ENCODE measurements at regions not wholly inside any gene's neighbourhood (a gene's known extent, or its start where the extent isn't known, plus 50 kb on each side); places are given as distances from the start of the nearest gene placed in this dataset.

DNA sequence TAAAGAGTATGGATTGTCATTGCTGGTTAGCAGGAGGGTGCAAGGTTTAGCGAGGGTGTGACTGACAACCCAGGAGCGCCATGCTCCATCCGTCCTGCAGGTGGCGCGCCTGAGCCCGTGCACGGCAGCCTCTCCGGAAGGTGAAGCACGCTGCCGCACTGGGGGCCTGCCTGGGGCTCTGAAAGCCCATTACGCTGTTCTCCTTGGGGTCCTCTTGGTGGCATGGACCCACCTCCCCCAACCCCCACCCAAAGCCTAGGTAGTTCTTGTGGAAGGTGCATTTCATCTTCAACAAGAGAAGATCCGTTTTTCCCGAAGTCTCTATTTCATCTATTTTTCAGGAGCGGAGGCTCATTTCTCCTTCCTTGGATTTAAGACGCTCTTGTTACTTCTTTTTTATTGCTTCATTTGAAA lies 197.4 kb upstream of the KCNG1 start:
- ATAC-seq (no peak), DNase-seq (peak in 1 of 2 donors; percentile 31)
- no peaks in the 10 kb centered on the region for H3K4me1 ChIP-seq
- H3K9me3 ChIP-seq = no peaks in the 10 kb centered on the region
- peaks cover 0 to 44% (median 15%) of the 10 kb centered on the region in 3 donors for H3K27me3 ChIP-seq (ENCODE audit: insufficient read depth in 3 of 3, low read length in 2 of 3)
- intact Hi-C loops (cut with DNase I) = loop anchor here in 1 of 2 donors (5.0 kb wide), 1 partner anchor 87 kb away; no protein-coding TSS in a partner anchor
- WGBS, 3 donors = 23 to 28% (median 23%) methylated on average over 15 of the region's 15 CpGs
- H3K4me3 ChIP-seq = no peak overlapping the region
- no peaks in the 10 kb centered on the region for H3K36me3 ChIP-seq (ENCODE audit: insufficient read depth in 1 of 2, low read depth in 1 of 2)
- no peak overlapping the region for H3K27ac ChIP-seq
- peak; percentile 52 for TF ChIP-seq CTCF (IDR thresholded peaks at IDR 0.05)

GRCh38 chr20:51219544-51219943 lies 196.6 kb upstream of the KCNG1 start:
- intact Hi-C loops (cut with DNase I) = no loop called here
- TF ChIP-seq CTCF (IDR thresholded peaks at IDR 0.05) = no peak
- no peak for ATAC-seq
- Histone ChIP-seq H3K4me1 (no peaks in the 10 kb centered on the region), H3K36me3 (ENCODE audit: insufficient read depth in 1 of 2, low read depth in 1 of 2) (no peaks in the 10 kb centered on the region), H3K9me3 (no peaks in the 10 kb centered on the region), H3K27ac (no peak overlapping the region), H3K4me3 (no peak overlapping the region), H3K27me3 (ENCODE audit: insufficient read depth in 3 of 3, low read length in 2 of 3) (peaks cover 0 to 44% (median 15%) of the 10 kb centered on the region in 3 donors)
- DNase-seq = no peak
- whole genome bisulfite sequencing, 3 donors = 83 to 97% (median 94%) methylated on average over 1 of the region's 1 CpG

- DNase-seq = no peak
- 80 to 86% (median 81%) methylated on average over 1 of the region's 1 CpG for WGBS, 3 donors
- no peaks in the 10 kb centered on the region for H3K4me1 ChIP-seq
- no peaks in the 10 kb centered on the region for H3K36me3 ChIP-seq (ENCODE audit: insufficient read depth in 1 of 2, low read depth in 1 of 2)
- intact Hi-C loops (cut with DNase I) = no loop called here
- H3K27ac ChIP-seq = no peak overlapping the region
- H3K9me3 ChIP-seq = no peaks in the 10 kb centered on the region
- no peak overlapping the region for H3K4me3 ChIP-seq
- H3K27me3 ChIP-seq (ENCODE audit: insufficient read depth in 3 of 3, low read length in 2 of 3) = peaks cover 3 to 43% (median 15%) of the 10 kb centered on the region in 3 donors
- no peak for ATAC-seq
- TF ChIP-seq CTCF (IDR thresholded peaks at IDR 0.05) = no peak
Observed at GRCh38 chr20:51218603-51219002, 195.7 kb upstream of the KCNG1 start.

DNA sequence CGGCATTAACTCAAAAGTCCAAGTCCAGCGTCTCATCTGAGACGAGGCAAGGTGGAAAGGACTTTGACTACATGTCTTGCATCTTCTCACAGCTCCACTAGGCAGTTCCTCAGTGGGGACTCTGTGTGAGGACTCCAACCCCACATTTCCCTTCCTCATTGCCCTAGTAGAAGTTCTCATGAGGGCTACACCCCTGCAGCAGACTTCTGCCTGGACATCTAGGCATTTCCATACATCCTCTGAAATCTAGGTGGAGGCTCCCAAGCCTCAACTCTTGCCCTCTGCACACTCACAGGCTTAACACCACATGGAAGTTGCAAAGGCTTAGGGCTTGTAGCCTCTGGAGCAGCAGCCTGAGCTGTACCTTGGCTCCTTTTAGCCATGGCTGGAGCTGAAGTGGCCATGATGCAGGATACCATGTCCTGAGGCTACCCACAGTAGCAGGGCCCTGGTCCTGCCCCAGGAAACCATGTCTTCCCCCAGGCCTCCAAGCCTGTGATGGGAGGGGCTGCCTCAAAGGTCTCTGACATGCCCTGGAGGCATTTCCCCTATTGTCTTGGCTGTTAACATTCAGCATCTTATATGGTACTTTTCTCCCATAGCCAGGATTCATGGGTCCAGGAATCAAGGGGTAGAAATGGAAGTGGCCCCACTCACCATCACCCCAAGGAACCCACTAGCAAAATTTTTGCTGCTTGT lies 194.6 kb upstream of the KCNG1 start:
- Histone ChIP-seq H3K4me3 (no peak overlapping the region), H3K27me3 (ENCODE audit: insufficient read depth in 3 of 3, low read length in 2 of 3) (peaks cover 3 to 43% (median 15%) of the 10 kb centered on the region in 3 donors), H3K27ac (no peak overlapping the region), H3K4me1 (no peaks in the 10 kb centered on the region), H3K9me3 (no peaks in the 10 kb centered on the region), H3K36me3 (ENCODE audit: insufficient read depth in 1 of 2, low read depth in 1 of 2) (no peaks in the 10 kb centered on the region)
- ATAC-seq (no peak), DNase-seq (no peak)
- WGBS, 3 donors = 93 to 99% (median 94%) methylated on average over 3 of the region's 3 CpGs
- TF ChIP-seq CTCF (IDR thresholded peaks at IDR 0.05) = no peak
- intact Hi-C loops (cut with DNase I) = no loop called here

DNA sequence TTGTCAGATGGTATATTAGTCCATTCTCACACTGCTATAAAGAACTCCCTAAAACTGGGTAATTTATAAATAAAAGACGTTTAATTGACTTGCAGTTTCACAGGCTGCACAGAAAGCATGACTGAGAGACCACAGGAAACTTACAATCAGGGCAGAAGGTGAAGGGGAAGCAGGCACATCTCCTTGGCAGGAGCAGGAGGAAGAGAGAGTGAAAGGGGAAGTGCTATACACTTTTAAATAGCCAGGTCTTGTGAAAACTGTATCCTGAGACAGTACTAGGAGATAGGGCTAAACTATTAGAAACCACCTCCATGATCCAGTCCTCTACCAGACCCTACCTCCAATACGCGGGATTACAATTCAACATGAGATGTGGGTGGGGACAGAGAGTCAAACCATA lies 193.9 kb upstream of the KCNG1 start:
- Histone ChIP-seq H3K27ac (no peak overlapping the region), H3K9me3 (no peaks in the 10 kb centered on the region), H3K4me1 (no peaks in the 10 kb centered on the region), H3K36me3 (ENCODE audit: insufficient read depth in 1 of 2, low read depth in 1 of 2) (no peaks in the 10 kb centered on the region), H3K27me3 (ENCODE audit: insufficient read depth in 3 of 3, low read length in 2 of 3) (peaks cover 3 to 44% (median 13%) of the 10 kb centered on the region in 3 donors), H3K4me3 (no peak overlapping the region)
- no peak for TF ChIP-seq CTCF (IDR thresholded peaks at IDR 0.05)
- 72 to 75% (median 74%) methylated on average over 3 of the region's 3 CpGs for WGBS, 3 donors
- no peak for DNase-seq
- no peak for ATAC-seq
- intact Hi-C loops (cut with DNase I) = no loop called here
